K562 (cell line): ENCODE measurements at regions not wholly inside any gene's neighbourhood (a gene's known extent, or its start where the extent isn't known, plus 50 kb on each side); places are given as distances from the start of the nearest gene placed in this dataset.

Experiments
- ATAC-seq: fragments of 200-7000 bp; cut with Tn5 transposase; 3 replicates; pipeline ENCODE4 v1.9.1; 2020; ENCODE audit warnings: moderate library complexity
- BruUV-seq: library from RNA; stranded (reverse); fragments of 400-500 nt; replicated peaks from 2 replicates; lab custom pipeline; 2021; lab: Mats Ljungman, UMichigan
- CTCF ChIA-PET: fragments of 300-600 bp; formaldehyde crosslinking; extraction: SDS; loops from one replicate; lab custom pipeline; 2021; ENCODE audit warnings: low intra/inter-chr PET ratio; lab: Yijun Ruan, JAX
- POLR2A ChIA-PET: fragments of 300-600, 350-650 bp; sonication (Branson Sonifier 250); formaldehyde crosslinking; extraction: SDS; loops from one replicate; lab custom pipeline; 2021; ENCODE audit warnings: antibody characterized with exemption, inconsistent platforms; lab: Yijun Ruan, JAX
- DNase-seq, 4 experiments: peaks; one replicate each; pipeline versions ENCODE4 v3.0.0 to v3.0.0-alpha.2; 2011 to 2018; ENCODE audit warnings: low spot score in 3 of 4, mixed read lengths in 3 of 4; ENCODE audit errors: extremely low read depth in 1 of 4
- FAIRE-seq: peaks from 2 replicates; lab custom pipeline; 2011; peaks lifted over from hg19 to GRCh38; lab: Jason Lieb, UNC
- H2AFZ ChIP-seq: 2 replicates; pipeline ENCODE4 v1.6.0; 2011; ENCODE audit warnings: low read depth, low read length, control low read depth, inconsistent platforms
- H3K27ac ChIP-seq: fragments of 200-600 bp; 3 replicates; pipeline ENCODE4 v1.8.0; 2011; ENCODE audit warnings: low read depth, mild to moderate bottlenecking, control low read depth, inconsistent platforms, low read length, moderate library complexity, mixed read lengths; ENCODE audit errors: extremely low read depth
- H3K27me3 ChIP-seq, 2 experiments: fragments of 300-600 bp in 1 of 2; 2 replicates in 1 of 2; 3 replicates in 1 of 2; pipeline versions ENCODE4 v1.6.0 to v1.8.0; 2011; ENCODE audit warnings: inconsistent platforms in 2 of 2, low read length in 2 of 2, mild to moderate bottlenecking in 1 of 2, mixed read lengths in 1 of 2, moderate library complexity in 1 of 2; ENCODE audit not compliant: control insufficient read depth in 2 of 2, insufficient read depth in 2 of 2
- H3K36me3 ChIP-seq: fragments of 300-600 bp; 3 replicates; pipeline ENCODE4 v1.8.0; 2011; ENCODE audit warnings: mild to moderate bottlenecking, low read length, inconsistent platforms; ENCODE audit not compliant: control insufficient read depth, insufficient read depth
- H3K4me1 ChIP-seq, 2 experiments: fragments of 200-600 bp in 1 of 2; replicated peaks in 1 of 2; 2 replicates in 1 of 2; 3 replicates in 1 of 2; pipeline versions ENCODE4 v1.5.1 to v1.8.0; 2011; ENCODE audit warnings: inconsistent platforms in 2 of 2, low read length in 2 of 2, mild to moderate bottlenecking in 1 of 2, mixed read lengths in 1 of 2, moderate library complexity in 1 of 2; ENCODE audit not compliant: control insufficient read depth in 2 of 2, insufficient read depth in 2 of 2
- H3K4me2 ChIP-seq: 2 replicates; pipeline ENCODE4 v1.6.1; 2011; ENCODE audit warnings: low read length, control low read depth, inconsistent platforms, mixed read lengths; ENCODE audit not compliant: insufficient read depth
- H3K4me3 ChIP-seq: fragments of 200-600 bp; sonication (generic), shearing (Covaris generic); 2 replicates; pipeline ENCODE4 v1.5.1; 2016; ENCODE audit warnings: control low read depth, inconsistent platforms
- H3K79me2 ChIP-seq: fragments of 200-600 bp; 3 replicates; pipeline ENCODE4 v1.8.0; 2011; ENCODE audit warnings: low read length, inconsistent platforms; ENCODE audit not compliant: control insufficient read depth, insufficient read depth
- H3K9ac ChIP-seq, 2 experiments: 2 replicates each; pipeline versions ENCODE4 v1.6.0 to v1.6.1; 2011; ENCODE audit warnings: low read depth in 2 of 2, low read length in 2 of 2, control low read depth in 1 of 2, inconsistent platforms in 1 of 2, mild to moderate bottlenecking in 1 of 2, mixed read lengths in 1 of 2; ENCODE audit not compliant: insufficient read depth in 1 of 2
- H3K9me1 ChIP-seq: one replicate; pipeline ENCODE4 v1.6.0; 2011; ENCODE audit warnings: inconsistent platforms, mild to moderate bottlenecking, low read length, moderate library complexity; ENCODE audit not compliant: control insufficient read depth, insufficient read depth
- H3K9me3 ChIP-seq: replicated peaks from 2 replicates; pipeline ENCODE4 v1.5.1; 2011; ENCODE audit warnings: low read depth, low read length, inconsistent platforms; ENCODE audit not compliant: control insufficient read depth, insufficient read depth
- H4K20me1 ChIP-seq: replicated peaks from 2 replicates; pipeline ENCODE4 v1.6.1; 2011; ENCODE audit warnings: low read length, inconsistent platforms, mixed read lengths; ENCODE audit not compliant: control insufficient read depth, insufficient read depth
- HDAC2 ChIP-seq: fragments of 450-650 bp; IDR thresholded peaks from 2 replicates; pipeline ENCODE4 v1.6.1; 2016; ENCODE audit warnings: mild to moderate bottlenecking
- ILF3 ChIP-seq: fragments of 450-650 bp; IDR thresholded peaks from 2 replicates; pipeline ENCODE4 v1.6.1; 2018; ENCODE audit warnings: antibody characterized with exemption, mild to moderate bottlenecking, moderate library complexity, borderline replicate concordance
- RAD51 ChIP-seq: fragments of 450-650 bp; IDR thresholded peaks from 2 replicates; pipeline ENCODE4 v1.7.1; 2016; ENCODE audit warnings: low read depth, mild to moderate bottlenecking, borderline replicate concordance
- TCF3 ChIP-seq: sonication (generic); formaldehyde crosslinking; IDR thresholded peaks from 2 replicates; pipeline ENCODE4 v1.4.0; 2020; ENCODE audit warnings: mild to moderate bottlenecking, missing genetic modification reagents
- ZNF436 ChIP-seq: fragments of 250-450, 450-650 bp; sonication (Bioruptor Pico); formaldehyde crosslinking; IDR thresholded peaks from 2 replicates; pipeline ENCODE4 v1.7.0; 2020; ENCODE audit warnings: mild to moderate bottlenecking
- WGBS: fragments of 100-300 bp; shearing (Covaris generic); methylation state at CpG from one replicate; pipeline ENCODE4 v1.1.6; 2016; ENCODE audit warnings: low coverage, mixed read lengths; ENCODE audit not compliant: insufficient coverage; ENCODE audit errors: missing lambda C conversion rate; 5-methylcytosine and 5-hydroxymethylcytosine counted together
- in situ Hi-C: fragments of 300-500 bp; cut with MboI; formaldehyde crosslinking; loops from 4 replicates; pipeline ENCODE4 v1.15.0; 2018; ENCODE audit warnings: inconsistent platforms, mixed read lengths
- intact Hi-C: fragments of 100-400 bp; cut with micrococcal nuclease; formaldehyde crosslinking; loops from 2 replicates; pipeline ENCODE4 v1.14.2; 2022
- TF ChIP-seq, protein P1 (sequence below): fragments of 250-450 bp; sonication (Bioruptor Pico); IDR thresholded peaks from 2 replicates; pipeline ENCODE4 v1.5.0; 2021; ENCODE audit warnings: mild to moderate bottlenecking, borderline replicate concordance
- TF ChIP-seq, protein P2 (sequence below): sonication (generic); formaldehyde crosslinking; IDR thresholded peaks from 2 replicates; pipeline ENCODE4 v1.8.0; 2022; ENCODE audit warnings: missing genetic modification reagents, mild to moderate bottlenecking, borderline replicate concordance

DNA sequence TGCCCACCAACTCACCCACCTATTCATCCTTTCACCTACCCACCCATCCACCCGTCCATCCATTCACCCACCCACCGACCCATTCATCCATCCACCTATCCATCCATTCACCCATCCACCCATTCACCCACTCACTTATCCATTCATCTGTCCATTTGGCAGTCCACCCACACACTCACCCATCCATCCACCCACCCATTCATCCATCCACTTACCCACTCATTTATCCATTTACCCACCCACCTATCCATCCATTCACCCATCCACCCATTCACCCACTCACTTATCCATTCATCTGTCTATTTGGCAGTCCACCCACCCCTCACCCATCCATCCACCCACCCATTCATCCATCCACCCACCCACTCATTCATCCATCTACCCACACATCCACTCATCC, 278.1 kb upstream of the IRX4 start:
- TF ChIP-seq, protein P1, sequence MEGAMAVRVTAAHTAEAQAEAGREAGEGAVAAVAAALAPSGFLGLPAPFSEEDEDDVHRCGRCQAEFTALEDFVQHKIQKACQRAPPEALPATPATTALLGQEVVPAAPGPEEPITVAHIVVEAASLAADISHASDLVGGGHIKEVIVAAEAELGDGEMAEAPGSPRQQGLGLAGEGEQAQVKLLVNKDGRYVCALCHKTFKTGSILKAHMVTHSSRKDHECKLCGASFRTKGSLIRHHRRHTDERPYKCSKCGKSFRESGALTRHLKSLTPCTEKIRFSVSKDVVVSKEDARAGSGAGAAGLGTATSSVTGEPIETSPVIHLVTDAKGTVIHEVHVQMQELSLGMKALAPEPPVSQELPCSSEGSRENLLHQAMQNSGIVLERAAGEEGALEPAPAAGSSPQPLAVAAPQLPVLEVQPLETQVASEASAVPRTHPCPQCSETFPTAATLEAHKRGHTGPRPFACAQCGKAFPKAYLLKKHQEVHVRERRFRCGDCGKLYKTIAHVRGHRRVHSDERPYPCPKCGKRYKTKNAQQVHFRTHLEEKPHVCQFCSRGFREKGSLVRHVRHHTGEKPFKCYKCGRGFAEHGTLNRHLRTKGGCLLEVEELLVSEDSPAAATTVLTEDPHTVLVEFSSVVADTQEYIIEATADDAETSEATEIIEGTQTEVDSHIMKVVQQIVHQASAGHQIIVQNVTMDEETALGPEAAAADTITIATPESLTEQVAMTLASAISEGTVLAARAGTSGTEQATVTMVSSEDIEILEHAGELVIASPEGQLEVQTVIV (CRISPR knock-in tag): no peak
- TF ChIP-seq ILF3 (no peak), ZNF436 (CRISPR knock-in tag) (no peak), TCF3 (CRISPR knock-in tag) (no peak), HDAC2 (no peak), RAD51 (no peak)
- TF ChIP-seq, protein P2, sequence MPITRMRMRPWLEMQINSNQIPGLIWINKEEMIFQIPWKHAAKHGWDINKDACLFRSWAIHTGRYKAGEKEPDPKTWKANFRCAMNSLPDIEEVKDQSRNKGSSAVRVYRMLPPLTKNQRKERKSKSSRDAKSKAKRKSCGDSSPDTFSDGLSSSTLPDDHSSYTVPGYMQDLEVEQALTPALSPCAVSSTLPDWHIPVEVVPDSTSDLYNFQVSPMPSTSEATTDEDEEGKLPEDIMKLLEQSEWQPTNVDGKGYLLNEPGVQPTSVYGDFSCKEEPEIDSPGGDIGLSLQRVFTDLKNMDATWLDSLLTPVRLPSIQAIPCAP (CRISPR knock-in tag): no peak
- TF ChIP-seq, all 486 proteins: peak for 0
- no peak overlapping the region for H3K27ac ChIP-seq
- intact Hi-C loops: no loop called here
- no peak overlapping the region for H3K4me2 ChIP-seq
- H3K4me3 ChIP-seq: no peak overlapping the region
- H4K20me1 ChIP-seq: no peaks in the 10 kb centered on the region
- H3K36me3 ChIP-seq: no peaks in the 10 kb centered on the region
- no peak overlapping the region for H2AFZ ChIP-seq
- BruUV-seq: no TSS peak
- DNase-seq: no peak
- POLR2A ChIA-PET: no interaction called here
- H3K4me1 ChIP-seq: no peaks in the 10 kb centered on the region
- H3K9me1 ChIP-seq: no peaks in the 10 kb centered on the region
- no peaks in the 10 kb centered on the region for H3K9me3 ChIP-seq
- H3K79me2 ChIP-seq: no peaks in the 10 kb centered on the region
- in situ Hi-C loops: no loop called here
- 0% methylated on average over 2 of the region's 2 CpGs for WGBS
- peaks cover 11 to 51% of the 10 kb centered on the region in 2 experiments; a peak in 4 of 5 replicates for H3K27me3 ChIP-seq
- CTCF ChIA-PET: no interaction called here
- ATAC-seq: no peak
- FAIRE-seq: no peak
- H3K9ac ChIP-seq: no peak overlapping the region
